DND-41 (cell line): ENCODE measurements at regions not wholly inside any gene's neighbourhood (a gene's known extent, or its start where the extent isn't known, plus 50 kb on each side); places are given as distances from the start of the nearest gene placed in this dataset.

Experiments used
- CTCF ChIP-seq: IDR thresholded peaks from 2 replicates; pipeline ENCODE4 v1.5.1; 2012; ENCODE audit warnings: borderline replicate concordance, low read length, moderate library complexity, mild to moderate bottlenecking; ENCODE audit not compliant: poor library complexity, severe bottlenecking; ENCODE audit errors: extremely low read depth
- EZH2 ChIP-seq: IDR thresholded peaks from 3 replicates; pipeline ENCODE4 v1.6.1; 2012; ENCODE audit warnings: borderline replicate concordance, low read depth, mild to moderate bottlenecking, moderate library complexity, low read length, inconsistent platforms; ENCODE audit not compliant: severe bottlenecking

GRCh38 chr2:8489221-8489620, 192.6 kb upstream of the ID2 start:
- no peak for TF ChIP-seq EZH2
- TF ChIP-seq CTCF, result no peak
